HG03521 (cell line): ENCODE measurements at regions not wholly inside any gene's neighbourhood (a gene's known extent, or its start where the extent isn't known, plus 50 kb on each side); places are given as distances from the start of the nearest gene placed in this dataset.

ENCODE experiments used
- ATAC-seq: cut with Tn5 transposase; IDR thresholded peaks from one replicate; pipeline ENCODE4 v1.9.1; 2021; ENCODE audit warnings: mild to moderate bottlenecking, moderate library complexity; ENCODE audit not compliant: unreplicated experiment

- ATAC-seq = no peak
Measured at GRCh38 chr9:26742828-26743476, 149.7 kb downstream of the CAAP1 start.

- ATAC-seq = no peak
Measured at GRCh38 chr9:26735160-26735559, 157.4 kb downstream of the CAAP1 start.

DNA sequence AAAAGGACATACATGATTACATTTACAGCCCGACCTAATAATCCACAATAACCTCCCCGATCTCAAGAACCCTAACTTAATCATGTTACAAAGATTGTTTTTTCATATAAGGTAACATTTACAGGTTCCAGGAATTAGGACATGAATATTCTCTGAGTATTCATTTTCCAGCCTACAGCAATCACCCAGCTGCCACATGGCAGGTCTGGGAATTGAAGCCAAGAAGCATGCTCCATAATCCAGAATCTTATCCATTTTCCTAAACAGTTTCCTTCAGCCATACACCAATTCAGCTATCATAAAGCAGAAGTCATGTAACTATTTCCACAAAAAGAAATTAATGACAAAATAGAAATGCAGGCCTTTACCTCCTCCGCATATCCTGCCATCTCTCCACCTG lies 163.4 kb downstream of the CAAP1 start:
- ATAC-seq = no peak

- ATAC-seq = no peak
Measured at GRCh38 chr9:26727471-26727870, 165.1 kb downstream of the CAAP1 start.

GRCh38 chr9:26725573-26725972 lies 167.0 kb downstream of the CAAP1 start:
- no peak for ATAC-seq

DNA sequence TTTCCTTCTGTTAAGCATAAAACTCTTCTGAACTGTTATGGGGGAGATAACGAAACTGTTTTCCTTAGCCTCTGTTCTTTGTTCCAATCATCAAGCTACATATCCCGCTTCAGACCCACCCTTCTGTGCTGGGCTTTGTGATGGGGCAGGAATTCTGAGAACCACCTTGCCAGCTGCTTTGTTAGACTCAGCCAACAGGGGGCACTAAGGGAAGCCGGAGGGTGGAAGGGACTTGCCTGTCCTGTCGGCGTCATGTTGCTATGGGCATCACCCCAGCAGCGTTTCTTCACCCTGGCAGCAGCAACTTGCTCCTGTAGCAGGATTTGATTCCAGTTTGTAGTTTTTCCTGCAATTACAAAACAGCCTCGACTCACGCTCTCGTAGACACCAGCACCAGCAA lies 169.1 kb downstream of the CAAP1 start:
- ATAC-seq = peak; percentile 68

GRCh38 chr9:26722755-26723154 lies 169.8 kb downstream of the CAAP1 start:
- ATAC-seq = no peak

- no peak for ATAC-seq
Measured at GRCh38 chr9:26710008-26710407, 182.6 kb downstream of the CAAP1 start.

DNA sequence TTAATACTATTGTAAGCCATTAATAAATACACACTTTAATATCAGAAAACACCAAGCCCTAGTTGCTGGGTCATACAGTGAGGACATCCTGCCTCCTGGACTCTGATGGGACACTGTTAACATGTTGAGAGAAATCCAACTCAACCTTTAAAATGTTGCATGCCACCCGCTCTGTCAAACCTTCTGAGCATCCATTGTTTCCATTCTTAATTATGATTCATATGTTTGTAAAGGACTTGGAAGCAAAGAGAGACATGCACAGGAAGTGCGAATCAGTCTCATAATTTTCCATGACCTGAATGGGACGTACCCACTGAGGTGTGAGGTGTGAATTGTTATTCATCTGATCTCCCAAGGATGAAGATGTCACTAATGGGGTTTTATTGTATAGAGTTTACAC lies 186.4 kb downstream of the CAAP1 start:
- ATAC-seq = no peak

DNA sequence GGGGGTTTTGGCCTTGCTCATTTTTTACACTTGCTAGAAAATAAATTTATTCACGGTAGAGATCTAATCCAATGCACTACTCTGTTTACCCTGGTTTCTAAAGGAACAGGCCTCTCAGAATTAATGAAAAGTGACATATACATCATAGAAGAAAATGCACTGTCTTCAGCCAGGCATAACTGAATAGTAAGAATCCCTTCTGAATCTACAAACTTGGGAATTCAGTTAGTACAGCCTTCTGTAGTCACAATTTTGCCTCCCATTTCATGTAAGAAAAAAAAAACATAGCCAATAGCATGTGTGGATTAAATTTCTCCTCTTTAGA lies 197.3 kb downstream of the CAAP1 start:
- ATAC-seq = no peak

DNA sequence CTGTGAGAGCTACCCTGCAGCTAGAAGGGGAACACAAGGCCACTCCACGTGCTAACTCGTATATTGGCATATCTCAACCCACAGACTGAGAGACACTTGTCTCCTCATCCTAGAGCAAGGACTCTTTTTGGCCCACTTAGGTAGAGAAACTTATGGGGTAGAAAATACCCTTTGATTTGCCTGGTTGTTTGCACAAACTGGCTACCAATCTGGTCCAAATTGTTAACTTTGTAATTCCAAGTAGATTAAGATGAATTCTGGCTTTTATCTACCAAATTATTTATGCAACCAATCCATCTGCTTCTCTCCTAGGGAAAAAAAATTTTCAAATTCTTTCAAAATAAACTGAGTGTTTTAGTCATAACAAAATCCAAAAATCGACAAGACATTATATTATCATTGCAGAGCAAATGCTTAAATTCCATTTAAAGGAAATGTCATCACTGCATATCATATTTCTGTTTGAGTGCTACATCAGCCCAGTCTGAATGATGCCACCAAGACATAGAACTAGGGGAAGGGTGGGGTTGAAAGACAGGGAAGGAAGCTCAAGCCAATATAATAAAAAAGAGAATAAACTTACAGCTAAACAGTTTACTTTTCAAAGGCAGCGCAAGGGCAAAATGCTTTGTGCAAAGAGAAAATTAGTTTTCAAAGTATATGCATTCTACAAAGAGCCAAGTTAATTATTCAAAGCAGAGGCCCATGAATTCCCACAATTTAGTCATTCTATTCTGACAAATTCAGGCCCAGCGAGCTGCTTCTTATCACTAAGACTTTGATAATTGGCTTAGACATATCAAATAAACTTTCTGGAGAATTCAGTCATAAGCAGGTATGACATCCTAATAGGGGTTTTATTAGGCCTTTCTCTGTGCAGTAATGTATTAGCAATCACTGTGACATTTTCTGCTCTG lies 198.0 kb downstream of the CAAP1 start:
- no peak for ATAC-seq

DNA sequence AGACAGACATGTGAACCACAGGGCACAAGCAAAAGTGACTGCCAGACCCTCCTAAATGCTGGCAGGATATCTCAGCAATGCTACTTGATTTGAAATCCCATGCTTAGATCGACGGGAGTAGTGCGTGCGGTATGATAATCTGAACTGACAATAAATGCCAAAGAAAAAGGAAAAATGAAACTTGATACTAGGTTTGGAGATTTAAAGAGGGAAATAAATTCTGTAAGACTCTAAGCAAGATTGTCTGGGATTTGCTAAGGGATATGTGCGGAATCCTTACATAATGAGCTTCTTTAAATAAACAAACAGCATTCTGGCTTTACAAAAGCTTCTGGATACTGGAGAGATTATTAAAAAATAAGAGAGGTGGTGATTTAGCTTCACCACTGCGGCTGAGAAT lies 203.6 kb downstream of the CAAP1 start:
- no peak for ATAC-seq

DNA sequence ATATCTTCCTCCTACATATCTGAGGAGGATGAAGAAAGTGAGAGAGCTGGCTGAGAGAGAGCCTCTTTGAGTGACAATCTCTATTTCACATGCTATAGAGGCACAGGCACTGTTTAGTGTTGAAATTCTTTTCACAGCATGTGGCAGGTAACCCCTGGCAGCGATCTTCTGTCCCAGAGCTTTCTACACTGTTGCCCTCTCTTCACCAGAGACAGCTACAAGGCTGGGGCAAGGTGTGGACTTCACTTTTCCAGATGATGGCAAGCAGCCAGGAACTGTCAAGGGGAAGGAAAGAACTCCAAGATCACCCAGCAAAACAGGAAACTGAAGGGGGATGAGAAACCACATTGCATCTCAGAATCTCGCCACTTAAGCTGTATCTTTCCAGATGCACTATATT lies 205.2 kb downstream of the CAAP1 start:
- ATAC-seq = no peak

DNA sequence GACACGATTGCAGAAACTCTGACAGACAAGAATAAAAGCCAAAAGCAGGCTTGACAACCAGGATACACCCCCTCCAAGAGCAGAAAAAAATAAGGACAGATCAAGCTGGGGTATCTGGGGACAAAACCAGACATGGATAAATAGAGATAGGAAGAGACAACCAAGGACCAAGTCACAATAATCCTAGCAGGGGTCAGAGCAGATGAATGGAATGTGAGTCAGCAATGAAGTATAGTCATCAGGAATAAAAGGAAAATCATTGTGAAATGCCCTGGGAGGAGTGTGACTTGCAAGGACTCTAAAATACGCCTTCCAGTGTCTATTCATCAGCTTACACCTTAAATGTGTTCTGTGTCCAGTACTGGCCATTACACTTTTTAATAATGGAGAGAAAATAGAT lies 206.8 kb downstream of the CAAP1 start:
- no peak for ATAC-seq

DNA sequence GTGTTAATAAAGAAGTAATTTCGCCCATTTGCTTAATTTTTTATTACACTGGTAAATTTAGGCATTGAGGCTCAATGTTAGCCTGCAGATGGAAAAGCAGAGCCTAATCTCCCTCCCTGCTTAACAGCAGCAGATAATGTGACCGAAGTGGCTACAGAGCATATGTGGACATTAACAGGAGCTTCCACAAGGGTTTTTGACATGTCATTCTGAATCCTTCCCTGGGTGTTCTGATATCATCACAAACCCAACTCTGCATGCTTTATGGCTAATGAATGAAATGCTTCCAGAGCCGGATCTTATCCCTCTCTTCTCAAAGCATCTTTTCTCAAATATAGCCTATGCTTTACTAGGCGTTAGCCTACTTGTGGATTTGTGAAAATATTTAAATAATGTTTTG lies 208.6 kb downstream of the CAAP1 start:
- ATAC-seq = no peak

- ATAC-seq = no peak
Measured at GRCh38 chr9:26682796-26683496, 209.7 kb downstream of the CAAP1 start.

DNA sequence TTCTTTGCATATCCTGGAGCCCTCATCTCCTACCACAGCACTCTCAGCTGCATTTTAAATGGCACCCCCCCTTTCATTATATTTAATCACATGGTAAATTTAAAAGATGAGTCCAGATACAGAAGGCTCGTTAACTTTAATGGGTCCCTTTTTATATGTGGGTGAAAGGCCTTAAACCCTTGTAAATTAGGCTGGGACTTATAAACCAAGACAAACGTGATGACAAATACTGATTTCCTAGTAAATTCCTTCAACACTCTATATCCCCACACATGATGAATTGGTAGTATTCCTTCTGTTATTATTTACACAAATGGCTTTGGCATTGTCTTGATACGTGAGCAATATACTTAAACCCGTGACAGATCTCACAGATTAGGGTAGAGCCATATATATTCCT lies 210.6 kb downstream of the CAAP1 start:
- ATAC-seq = no peak

GRCh38 chr9:26677965-26678706 lies 214.5 kb downstream of the CAAP1 start:
- ATAC-seq = no peak

DNA sequence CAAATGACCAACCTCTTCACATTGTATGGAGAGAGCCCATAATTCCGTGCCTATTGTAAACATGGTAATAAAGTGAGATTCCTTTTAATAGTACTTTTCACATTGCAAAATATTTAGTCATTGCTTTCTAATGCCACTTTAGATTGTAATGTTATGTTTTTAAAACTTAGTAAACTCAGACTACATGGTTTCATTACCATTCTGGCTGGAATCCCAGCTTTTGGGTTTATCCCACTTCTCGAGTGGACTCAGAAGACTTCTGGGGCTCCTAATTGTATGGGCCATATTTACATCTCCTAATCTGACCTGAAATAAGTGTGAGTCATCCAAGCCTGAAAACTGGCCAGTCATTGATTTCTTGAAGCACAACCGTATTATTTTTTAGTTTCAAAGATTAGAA lies 217.6 kb downstream of the CAAP1 start:
- no peak for ATAC-seq

DNA sequence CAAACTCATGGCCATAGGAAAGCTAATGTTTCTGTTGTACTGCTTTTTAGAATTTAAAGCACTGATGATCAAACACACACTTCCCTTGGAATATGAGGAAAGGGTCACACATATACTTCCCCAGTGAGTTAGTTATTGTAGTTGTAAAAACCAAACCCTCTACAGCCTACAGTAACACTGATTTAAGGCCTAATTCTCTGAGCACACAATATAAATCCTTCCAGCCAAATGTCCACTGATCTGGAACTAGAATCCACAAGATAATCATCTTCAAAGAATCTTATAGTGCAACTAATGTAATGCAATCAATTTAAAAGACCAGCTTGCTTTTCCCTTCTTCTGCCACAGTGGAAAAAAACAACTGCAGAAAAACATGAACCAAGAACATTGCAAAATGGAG lies 219.3 kb downstream of the CAAP1 start:
- no peak for ATAC-seq
